Parathyroid adenoma (tissue), 2 donors: ENCODE measurements at regions not wholly inside any gene's neighbourhood (a gene's known extent, or its start where the extent isn't known, plus 50 kb on each side); places are given as distances from the start of the nearest gene placed in this dataset.

Experiments
- H2AFZ ChIP-seq: fragments of 300-600 bp; sonication (generic); one replicate; pipeline ENCODE4 v1.7.0; 2017; ENCODE audit warnings: antibody characterized with exemption, mild to moderate bottlenecking
- H3K27ac ChIP-seq: fragments of 300-600 bp; sonication (generic); one replicate; pipeline ENCODE4 v1.7.0; 2017
- H3K27me3 ChIP-seq: fragments of 300-600 bp; sonication (generic); one replicate; pipeline ENCODE4 v1.7.0; 2017; ENCODE audit warnings: low read length; ENCODE audit not compliant: control insufficient read depth, insufficient read depth
- H3K36me3 ChIP-seq: fragments of 300-600 bp; sonication (generic); one replicate; pipeline ENCODE4 v1.7.0; 2017; ENCODE audit warnings: low read length; ENCODE audit not compliant: control insufficient read depth, insufficient read depth
- H3K4me1 ChIP-seq: fragments of 300-600 bp; sonication (generic); one replicate; pipeline ENCODE4 v1.7.0; 2017; ENCODE audit warnings: control low read depth
- H3K4me2 ChIP-seq: fragments of 300-600 bp; sonication (generic); one replicate; pipeline ENCODE4 v1.7.0; 2017; ENCODE audit warnings: low read length
- H3K4me3 ChIP-seq: fragments of 300-600 bp; sonication (generic); one replicate; pipeline ENCODE4 v1.7.0; 2017; ENCODE audit warnings: low read depth, low read length
- H3K79me2 ChIP-seq: fragments of 300-600 bp; sonication (generic); one replicate; pipeline ENCODE4 v1.7.0; 2017; ENCODE audit warnings: control low read depth
- H3K9ac ChIP-seq: fragments of 300-600 bp; sonication (generic); one replicate; pipeline ENCODE4 v1.7.0; 2017; ENCODE audit warnings: mild to moderate bottlenecking
- H3K9me3 ChIP-seq: fragments of 300-600 bp; sonication (generic); one replicate; pipeline ENCODE4 v1.7.0; 2017; ENCODE audit warnings: low read length; ENCODE audit not compliant: control insufficient read depth
- TF ChIP-seq, protein P1 (sequence below): fragments of 300-600 bp; sonication (generic); IDR thresholded peaks from one replicate; pipeline ENCODE4 v1.7.0; 2017; ENCODE audit warnings: antibody characterized with exemption, mild to moderate bottlenecking
- donor health status: primary hyperparathyroidism.

- Histone ChIP-seq H3K79me2 (no peaks in the 10 kb centered on the region), H3K9me3 (no peaks in the 10 kb centered on the region), H3K4me3 (no peak overlapping the region), H3K9ac (no peak overlapping the region), H2AFZ (no peak overlapping the region), H3K27me3 (no peaks in the 10 kb centered on the region), H3K36me3 (no peaks in the 10 kb centered on the region), H3K27ac (no peak overlapping the region), H3K4me2 (no peak overlapping the region), H3K4me1 (no peaks in the 10 kb centered on the region)
- TF ChIP-seq, protein P1, sequence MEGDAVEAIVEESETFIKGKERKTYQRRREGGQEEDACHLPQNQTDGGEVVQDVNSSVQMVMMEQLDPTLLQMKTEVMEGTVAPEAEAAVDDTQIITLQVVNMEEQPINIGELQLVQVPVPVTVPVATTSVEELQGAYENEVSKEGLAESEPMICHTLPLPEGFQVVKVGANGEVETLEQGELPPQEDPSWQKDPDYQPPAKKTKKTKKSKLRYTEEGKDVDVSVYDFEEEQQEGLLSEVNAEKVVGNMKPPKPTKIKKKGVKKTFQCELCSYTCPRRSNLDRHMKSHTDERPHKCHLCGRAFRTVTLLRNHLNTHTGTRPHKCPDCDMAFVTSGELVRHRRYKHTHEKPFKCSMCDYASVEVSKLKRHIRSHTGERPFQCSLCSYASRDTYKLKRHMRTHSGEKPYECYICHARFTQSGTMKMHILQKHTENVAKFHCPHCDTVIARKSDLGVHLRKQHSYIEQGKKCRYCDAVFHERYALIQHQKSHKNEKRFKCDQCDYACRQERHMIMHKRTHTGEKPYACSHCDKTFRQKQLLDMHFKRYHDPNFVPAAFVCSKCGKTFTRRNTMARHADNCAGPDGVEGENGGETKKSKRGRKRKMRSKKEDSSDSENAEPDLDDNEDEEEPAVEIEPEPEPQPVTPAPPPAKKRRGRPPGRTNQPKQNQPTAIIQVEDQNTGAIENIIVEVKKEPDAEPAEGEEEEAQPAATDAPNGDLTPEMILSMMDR, result no peak
Observed at GRCh38 chr1:212208978-212209644, 76.1 kb upstream of the PPP2R5A start.

- TF ChIP-seq, protein P1, result no peak
- Histone ChIP-seq H3K4me3 (no peak overlapping the region), H3K79me2 (no peaks in the 10 kb centered on the region), H3K36me3 (no peaks in the 10 kb centered on the region), H3K9ac (no peak overlapping the region), H2AFZ (no peak overlapping the region), H3K4me2 (no peak overlapping the region), H3K27me3 (no peaks in the 10 kb centered on the region), H3K4me1 (no peaks in the 10 kb centered on the region), H3K9me3 (no peaks in the 10 kb centered on the region), H3K27ac (no peak overlapping the region)
Observed at GRCh38 chr1:212211371-212211770, 73.8 kb upstream of the PPP2R5A start.

GRCh38 chr1:212212343-212212742 is 72.9 kb upstream of the PPP2R5A start:
- Histone ChIP-seq H3K9ac (no peak overlapping the region), H3K9me3 (no peaks in the 10 kb centered on the region), H3K27me3 (no peaks in the 10 kb centered on the region), H3K27ac (no peak overlapping the region), H3K79me2 (no peaks in the 10 kb centered on the region), H3K4me1 (no peaks in the 10 kb centered on the region), H2AFZ (no peak overlapping the region), H3K4me2 (no peak overlapping the region), H3K4me3 (no peak overlapping the region), H3K36me3 (no peaks in the 10 kb centered on the region)
- TF ChIP-seq, protein P1, result no peak

DNA sequence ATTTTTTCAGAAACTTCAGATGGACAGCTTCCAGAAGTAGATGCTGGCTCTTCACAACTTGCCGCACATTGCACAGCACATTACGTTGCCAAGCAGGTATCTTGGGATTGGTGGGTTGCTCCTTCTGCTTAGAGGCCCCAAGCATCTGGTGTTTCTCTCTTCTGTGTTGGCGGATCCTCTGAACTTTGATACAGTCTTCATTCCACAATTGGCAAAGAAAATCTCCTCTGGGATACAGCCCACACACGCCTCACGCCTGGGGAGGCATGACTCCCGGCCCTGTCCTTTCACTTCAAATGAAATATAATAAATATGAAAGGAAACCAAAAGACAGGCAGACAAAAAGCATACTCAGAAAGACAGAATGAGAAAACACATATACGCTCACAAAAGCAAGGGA is 72.3 kb upstream of the PPP2R5A start:
- Histone ChIP-seq H2AFZ (no peak overlapping the region), H3K9ac (no peak overlapping the region), H3K36me3 (no peaks in the 10 kb centered on the region), H3K27ac (no peak overlapping the region), H3K27me3 (no peaks in the 10 kb centered on the region), H3K4me1 (no peaks in the 10 kb centered on the region), H3K4me3 (no peak overlapping the region), H3K79me2 (no peaks in the 10 kb centered on the region), H3K4me2 (no peak overlapping the region), H3K9me3 (no peaks in the 10 kb centered on the region)
- TF ChIP-seq, protein P1, result no peak

DNA sequence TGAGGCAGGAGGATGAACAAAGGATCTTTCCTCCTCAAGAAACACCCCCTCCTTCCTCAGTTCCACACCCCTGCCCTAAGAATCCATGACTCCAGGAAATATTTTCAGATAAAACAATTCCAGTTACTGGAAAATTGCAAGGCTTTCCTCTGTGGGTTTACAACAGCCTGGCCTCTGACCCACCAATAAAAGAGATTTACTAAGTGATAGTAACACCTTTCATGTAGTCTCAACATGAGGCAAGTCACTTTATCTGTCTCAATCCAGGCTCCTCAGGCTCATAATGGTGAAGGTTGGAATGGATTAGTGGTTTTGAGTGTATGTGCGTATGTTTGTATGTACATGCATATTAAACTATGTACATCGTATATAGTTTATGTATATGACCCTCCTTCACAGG is 71.4 kb upstream of the PPP2R5A start:
- H3K4me1 ChIP-seq, result no peaks in the 10 kb centered on the region
- H2AFZ ChIP-seq, result no peak overlapping the region
- no peak overlapping the region for H3K27ac ChIP-seq
- no peaks in the 10 kb centered on the region for H3K36me3 ChIP-seq
- TF ChIP-seq, protein P1, result no peak
- H3K27me3 ChIP-seq, result no peaks in the 10 kb centered on the region
- no peaks in the 10 kb centered on the region for H3K79me2 ChIP-seq
- no peak overlapping the region for H3K4me3 ChIP-seq
- no peak overlapping the region for H3K4me2 ChIP-seq
- H3K9me3 ChIP-seq, result no peaks in the 10 kb centered on the region
- no peak overlapping the region for H3K9ac ChIP-seq
